ENCODE measurements at regions not wholly inside any gene's neighbourhood (a gene's known extent, or its start where the extent isn't known, plus 50 kb on each side); places are given as distances from the start of the nearest gene placed in this dataset.

DNA sequence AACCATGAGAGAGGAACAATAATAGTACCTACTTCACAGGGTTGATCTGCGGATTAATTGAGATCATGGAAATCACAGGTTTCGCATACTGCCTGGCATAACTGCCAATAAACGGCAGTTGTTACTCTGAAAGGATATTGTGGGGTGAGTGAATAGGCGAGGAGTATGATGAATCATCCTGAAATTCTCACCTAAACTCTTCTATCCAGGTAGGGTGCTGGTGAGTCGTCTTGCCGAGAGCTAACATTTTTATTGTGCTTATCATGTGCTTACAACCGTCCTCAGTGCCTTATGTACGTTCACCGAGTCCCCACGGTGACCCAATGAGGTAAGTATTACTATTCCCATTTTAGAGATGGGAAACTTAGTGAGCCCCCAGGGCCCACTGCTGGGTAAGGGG lies 52.4 kb upstream of the SRGAP3 start:
- H3K9me1 ChIP-seq (ENCODE audit: control insufficient read depth, insufficient read depth, low read length) = no peaks in the 10 kb centered on the region
- intact Hi-C loops (cut with micrococcal nuclease) = loop anchor here (1.0 to 10.0 kb wide), 7 partner anchors 79 to 532 kb away; partner anchors contain the start of gene OXTR
- no TSS peak for BruUV-seq (replicated peaks)
- TF ChIP-seq ARHGAP35 (IDR thresholded peaks at IDR 0.05; ENCODE audit: partially characterized antibody) = no peak
- FAIRE-seq (no peak), DNase-seq (ENCODE audit: extremely low read depth in 1 of 4, low spot score in 3 of 4) (no peak), ATAC-seq (no peak)
- CTCF ChIA-PET (ENCODE audit: low intra/inter-chr PET ratio) = interaction anchor here (1.1 to 3.8 kb wide), 3 partner anchors 314 to 332 kb away, joined by 3 to 35 read pairs (median 17); no protein-coding TSS in a partner anchor
- WGBS (ENCODE audit: insufficient coverage, low coverage, missing lambda C conversion rate) = 3% methylated on average over 10 of the region's 10 CpGs
- no peaks in the 10 kb centered on the region for H4K20me1 ChIP-seq (replicated peaks; ENCODE audit: control insufficient read depth, insufficient read depth, low read length)
- no peak overlapping the region for H3K27ac ChIP-seq (ENCODE audit: extremely low read depth, low read depth, low read length)
- no peak overlapping the region for H3K4me3 ChIP-seq
- H3K9me3 ChIP-seq (replicated peaks; ENCODE audit: control insufficient read depth, insufficient read depth, low read depth, low read length) = no peaks in the 10 kb centered on the region
- peaks cover 0 to 13% of the 10 kb centered on the region in 2 experiments; a peak in 3 of 5 replicates for H3K27me3 ChIP-seq (ENCODE audit: control insufficient read depth in 2 of 2, insufficient read depth in 2 of 2, low read length in 2 of 2)
- H2AFZ ChIP-seq (ENCODE audit: low read depth, low read length) = no peak overlapping the region
- in situ Hi-C loops (cut with MboI) = loop anchor here (5.0 kb wide), 1 partner anchor 74 kb away; no protein-coding TSS in a partner anchor
- no peak overlapping the region for H3K4me2 ChIP-seq (ENCODE audit: insufficient read depth, low read length)
- H3K36me3 ChIP-seq (ENCODE audit: control insufficient read depth, insufficient read depth, low read length) = no peaks in the 10 kb centered on the region
- no peaks in the 10 kb centered on the region for H3K79me2 ChIP-seq (ENCODE audit: control insufficient read depth, insufficient read depth, low read length)
- POLR2A ChIA-PET = interaction anchor here (0.8 to 1.3 kb wide), 4 partner anchors 9 to 46 kb away, joined by 3 to 5 read pairs (median 4); no protein-coding TSS in a partner anchor
- H3K9ac ChIP-seq (ENCODE audit: insufficient read depth in 1 of 2, low read depth in 2 of 2, low read length in 2 of 2) = no peak overlapping the region
- H3K4me1 ChIP-seq (replicated peaks in 1 of 2; ENCODE audit: control insufficient read depth in 2 of 2, insufficient read depth in 2 of 2, low read length in 2 of 2) = no peaks in the 10 kb centered on the region; a peak in 1 of 5 replicates

DNA sequence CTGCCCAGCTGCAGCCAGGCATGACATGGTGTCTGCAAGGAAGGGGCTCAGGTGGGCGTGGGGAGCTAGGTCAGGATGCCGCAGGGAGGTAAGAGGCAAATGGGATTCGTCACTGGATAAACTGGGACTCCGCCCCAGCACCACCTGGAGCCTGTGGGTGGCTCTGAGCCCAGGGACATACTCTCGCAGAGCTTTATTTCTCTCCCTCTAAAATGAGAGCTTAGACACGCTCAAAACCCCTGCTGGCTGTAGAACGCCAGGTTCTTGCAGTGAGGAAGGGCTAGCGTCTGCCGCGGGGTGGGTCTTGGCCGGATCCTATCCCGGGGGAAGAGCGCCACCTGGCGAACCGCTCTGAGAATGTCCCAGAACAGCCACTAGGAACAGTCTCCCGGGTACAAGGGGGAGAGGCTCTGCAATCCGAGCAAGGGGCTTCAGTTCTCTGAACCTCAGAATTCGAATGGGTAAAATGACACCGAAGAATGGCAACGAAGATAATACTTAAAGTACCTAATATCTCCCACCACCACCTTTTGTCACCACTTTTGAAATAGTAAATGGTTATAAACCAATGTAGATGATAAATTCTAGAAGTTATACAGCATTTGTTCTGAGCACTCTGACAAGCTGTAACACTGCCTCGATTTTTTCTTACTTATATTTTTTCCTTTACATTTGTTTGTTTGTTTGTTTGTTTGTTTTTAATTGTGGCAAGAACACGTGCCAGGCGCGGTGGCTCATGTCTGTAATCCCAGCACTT lies 53.2 kb upstream of the SRGAP3 start:
- POLR2A ChIA-PET = interaction anchor here (0.8 to 1.3 kb wide), 4 partner anchors 10 to 45 kb away, joined by 3 to 5 read pairs (median 4); no protein-coding TSS in a partner anchor
- intact Hi-C loops (cut with micrococcal nuclease) (loop anchor here (1.0 to 10.0 kb wide), 7 partner anchors 80 to 533 kb away; partner anchors contain the start of gene OXTR), in situ Hi-C loops (cut with MboI) (loop anchor here (5.0 kb wide), 1 partner anchor 75 kb away; no protein-coding TSS in a partner anchor)
- WGBS (ENCODE audit: insufficient coverage, low coverage, missing lambda C conversion rate) = 14% methylated on average over 23 of the region's 24 CpGs
- Histone ChIP-seq H3K27me3 (ENCODE audit: control insufficient read depth in 2 of 2, insufficient read depth in 2 of 2, low read length in 2 of 2) (peaks cover 0 to 13% of the 10 kb centered on the region in 2 experiments; a peak in 3 of 5 replicates), H3K9me1 (ENCODE audit: control insufficient read depth, insufficient read depth, low read length) (no peaks in the 10 kb centered on the region), H3K4me3 (no peak overlapping the region), H3K36me3 (ENCODE audit: control insufficient read depth, insufficient read depth, low read length) (no peaks in the 10 kb centered on the region), H2AFZ (ENCODE audit: low read depth, low read length) (no peak overlapping the region), H3K4me2 (ENCODE audit: insufficient read depth, low read length) (no peak overlapping the region; the same call in 1 of the 2 replicates), H3K4me1 (replicated peaks in 1 of 2; ENCODE audit: control insufficient read depth in 2 of 2, insufficient read depth in 2 of 2, low read length in 2 of 2) (no peaks in the 10 kb centered on the region; a peak in 1 of 5 replicates), H3K79me2 (ENCODE audit: control insufficient read depth, insufficient read depth, low read length) (no peaks in the 10 kb centered on the region), H3K9ac (ENCODE audit: insufficient read depth in 1 of 2, low read depth in 2 of 2, low read length in 2 of 2) (no peak overlapping the region), H3K27ac (ENCODE audit: extremely low read depth, low read depth, low read length) (no peak overlapping the region), H3K9me3 (replicated peaks; ENCODE audit: control insufficient read depth, insufficient read depth, low read depth, low read length) (no peaks in the 10 kb centered on the region), H4K20me1 (replicated peaks; ENCODE audit: control insufficient read depth, insufficient read depth, low read length) (no peaks in the 10 kb centered on the region)
- FAIRE-seq (peak; percentile 89), DNase-seq (ENCODE audit: extremely low read depth in 1 of 4, low spot score in 3 of 4) (peak; percentile 87 to 96 (median 90)), ATAC-seq (peak; percentile 99)
- no TSS peak for BruUV-seq (replicated peaks)
- CTCF ChIA-PET (ENCODE audit: low intra/inter-chr PET ratio) = interaction anchor here (0.9 to 3.8 kb wide), 5 partner anchors 315 to 639 kb away, joined by 3 to 35 read pairs (median 4); no protein-coding TSS in a partner anchor
- TF ChIP-seq HMGN3 (IDR thresholded peaks at IDR 0.05; ENCODE audit: borderline replicate concordance, extremely low read depth, insufficient read length, low read depth, low read length) (no peak), KDM1A (IDR thresholded peaks at IDR 0.05) (no peak), ZBTB7A (IDR thresholded peaks at IDR 0.05; ENCODE audit: borderline replicate concordance, control insufficient read depth, low read depth, low read length) (peak; percentile 60), CREM (IDR thresholded peaks at IDR 0.05; ENCODE audit: low read depth) (peak; percentile 41), SMARCA5 (IDR thresholded peaks at IDR 0.05) (no peak)
- TF ChIP-seq, protein P1, sequence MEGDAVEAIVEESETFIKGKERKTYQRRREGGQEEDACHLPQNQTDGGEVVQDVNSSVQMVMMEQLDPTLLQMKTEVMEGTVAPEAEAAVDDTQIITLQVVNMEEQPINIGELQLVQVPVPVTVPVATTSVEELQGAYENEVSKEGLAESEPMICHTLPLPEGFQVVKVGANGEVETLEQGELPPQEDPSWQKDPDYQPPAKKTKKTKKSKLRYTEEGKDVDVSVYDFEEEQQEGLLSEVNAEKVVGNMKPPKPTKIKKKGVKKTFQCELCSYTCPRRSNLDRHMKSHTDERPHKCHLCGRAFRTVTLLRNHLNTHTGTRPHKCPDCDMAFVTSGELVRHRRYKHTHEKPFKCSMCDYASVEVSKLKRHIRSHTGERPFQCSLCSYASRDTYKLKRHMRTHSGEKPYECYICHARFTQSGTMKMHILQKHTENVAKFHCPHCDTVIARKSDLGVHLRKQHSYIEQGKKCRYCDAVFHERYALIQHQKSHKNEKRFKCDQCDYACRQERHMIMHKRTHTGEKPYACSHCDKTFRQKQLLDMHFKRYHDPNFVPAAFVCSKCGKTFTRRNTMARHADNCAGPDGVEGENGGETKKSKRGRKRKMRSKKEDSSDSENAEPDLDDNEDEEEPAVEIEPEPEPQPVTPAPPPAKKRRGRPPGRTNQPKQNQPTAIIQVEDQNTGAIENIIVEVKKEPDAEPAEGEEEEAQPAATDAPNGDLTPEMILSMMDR (IDR thresholded peaks at IDR 0.05 in 2 of 3, conservative IDR thresholded peaks at IDR 0.05 in 1 of 3; ENCODE audit: insufficient read depth in 2 of 3, low read depth in 1 of 3, low read length in 3 of 3) = peak; percentile 97 to 98 (median 98)
- TF ChIP-seq, protein P2, sequence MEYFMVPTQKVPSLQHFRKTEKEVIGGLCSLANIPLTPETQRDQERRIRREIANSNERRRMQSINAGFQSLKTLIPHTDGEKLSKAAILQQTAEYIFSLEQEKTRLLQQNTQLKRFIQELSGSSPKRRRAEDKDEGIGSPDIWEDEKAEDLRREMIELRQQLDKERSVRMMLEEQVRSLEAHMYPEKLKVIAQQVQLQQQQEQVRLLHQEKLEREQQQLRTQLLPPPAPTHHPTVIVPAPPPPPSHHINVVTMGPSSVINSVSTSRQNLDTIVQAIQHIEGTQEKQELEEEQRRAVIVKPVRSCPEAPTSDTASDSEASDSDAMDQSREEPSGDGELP (CRISPR knock-in tag; IDR thresholded peaks at IDR 0.05; ENCODE audit: borderline replicate concordance) = peak; percentile 41; the same call in 1 of the 2 replicates
